ENCODE measurements at regions not wholly inside any gene's neighbourhood (a gene's known extent, or its start where the extent isn't known, plus 50 kb on each side); places are given as distances from the start of the nearest gene placed in this dataset.
"Not testable (repeated sequence)": the region's sequence is repeated elsewhere in the genome, so short reads cannot be mapped to it uniquely, and the experiment has no call there.

DNA sequence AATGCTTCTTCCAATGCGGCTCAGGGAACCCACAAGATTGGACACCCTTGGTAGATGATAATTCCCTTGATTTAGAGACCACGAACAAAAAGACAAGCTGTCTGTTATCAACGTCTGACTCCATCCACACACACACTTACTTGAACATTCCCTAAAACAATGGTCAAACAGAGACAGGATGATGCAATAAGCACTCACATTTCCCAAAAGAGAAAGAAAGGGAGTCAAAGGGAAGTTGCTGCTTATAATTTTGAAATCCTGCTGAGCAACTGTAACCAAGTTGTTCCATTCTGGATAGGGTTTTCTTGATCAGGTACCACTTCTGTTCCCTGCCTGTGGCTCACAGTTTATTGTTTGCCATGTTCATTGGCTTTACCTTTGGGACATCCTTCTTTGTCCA, 571.3 kb upstream of the CNTNAP5 start:
- Histone ChIP-seq H3K27me3 (ENCODE audit: control insufficient read depth, insufficient read depth, low read length) (no peaks in the 10 kb centered on the region), H3K4me1 (ENCODE audit: control insufficient read depth, insufficient read depth, low read length) (no peaks in the 10 kb centered on the region), H3K4me3 (ENCODE audit: low read depth in 2 of 2, low read length in 2 of 2) (no peak overlapping the region), H3K27ac (ENCODE audit: low read length) (no peak overlapping the region), H3K9me3 (ENCODE audit: control insufficient read depth, insufficient read depth, low read depth, low read length) (no peaks in the 10 kb centered on the region), H3K36me3 (ENCODE audit: control insufficient read depth, insufficient read depth, low read length) (no peaks in the 10 kb centered on the region)
- BruUV-seq (replicated peaks), result no TSS peak
- TF ChIP-seq SIN3A (IDR thresholded peaks at IDR 0.05; ENCODE audit: borderline replicate concordance, insufficient read depth, low read depth, low read length) (no peak), TCF7L2 (IDR thresholded peaks at IDR 0.05; ENCODE audit: low read depth, low read length) (no peak)
- ATAC-seq (no peak), DNase-seq (ENCODE audit: low read depth, low spot score) (no peak)
- ChIA-PET POLR2A (no interaction called here), CTCF (no interaction called here)
- in situ Hi-C loops (cut with HindIII; ENCODE audit: low pct_unique_long_range_greater_than_20kb, low sequenced_read_pairs) (no loop called here), intact Hi-C loops (cut with micrococcal nuclease; ENCODE audit: unreplicated experiment) (no loop called here)

DNA sequence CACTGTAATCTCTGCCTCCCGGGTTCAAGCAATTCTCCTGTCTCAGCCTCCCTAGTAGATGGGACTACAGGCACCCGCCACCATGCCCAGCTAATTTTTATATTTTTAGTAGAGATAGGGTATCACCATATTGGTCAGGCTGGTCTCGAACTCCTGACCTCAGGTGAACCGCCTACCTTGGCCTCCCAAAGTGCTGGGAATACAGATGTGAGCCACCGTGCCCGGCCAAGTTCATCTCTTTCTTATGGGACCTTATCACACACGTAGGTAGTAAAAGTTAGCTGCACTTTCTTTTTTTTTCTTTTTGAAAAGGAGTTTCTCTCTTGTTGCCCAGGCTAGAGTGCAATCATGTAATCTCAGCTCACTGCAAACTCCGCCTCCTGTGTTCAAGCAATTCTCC, 569.9 kb upstream of the CNTNAP5 start:
- BruUV-seq (replicated peaks); H3K9me3 ChIP-seq (ENCODE audit: control insufficient read depth, insufficient read depth, low read depth, low read length); H3K4me1 ChIP-seq (ENCODE audit: control insufficient read depth, insufficient read depth, low read length); H3K27ac ChIP-seq (ENCODE audit: low read length); intact Hi-C loops (cut with micrococcal nuclease; ENCODE audit: unreplicated experiment); POLR2A ChIA-PET; ATAC-seq; CTCF ChIA-PET; H3K27me3 ChIP-seq (ENCODE audit: control insufficient read depth, insufficient read depth, low read length); in situ Hi-C loops (cut with HindIII; ENCODE audit: low pct_unique_long_range_greater_than_20kb, low sequenced_read_pairs); H3K4me3 ChIP-seq (ENCODE audit: low read depth in 2 of 2, low read length in 2 of 2); DNase-seq (ENCODE audit: low read depth, low spot score); H3K36me3 ChIP-seq (ENCODE audit: control insufficient read depth, insufficient read depth, low read length): not testable (repeated sequence)

- H3K4me1 ChIP-seq (ENCODE audit: control insufficient read depth, insufficient read depth, low read length), result no peaks in the 10 kb centered on the region
- H3K27ac ChIP-seq (ENCODE audit: low read length), result no peak overlapping the region
- ATAC-seq (no peak), DNase-seq (ENCODE audit: low read depth, low spot score) (no peak)
- H3K27me3 ChIP-seq (ENCODE audit: control insufficient read depth, insufficient read depth, low read length), result no peaks in the 10 kb centered on the region
- no peak for TF ChIP-seq TCF7L2 (IDR thresholded peaks at IDR 0.05; ENCODE audit: low read depth, low read length)
- TF ChIP-seq CTCF (IDR thresholded peaks at IDR 0.05), result no peak
- TF ChIP-seq REST (IDR thresholded peaks at IDR 0.05; ENCODE audit: insufficient read depth in 1 of 2, low read depth in 2 of 2, low read length in 1 of 2), result no peak
- TF ChIP-seq SIN3A (IDR thresholded peaks at IDR 0.05; ENCODE audit: borderline replicate concordance, insufficient read depth, low read depth, low read length), result no peak
- TF ChIP-seq POLR2AphosphoS5 (IDR thresholded peaks at IDR 0.05; ENCODE audit: low read depth, low read length), result no peak
- ChIA-PET CTCF (no interaction called here), POLR2A (no interaction called here)
- no peaks in the 10 kb centered on the region for H3K36me3 ChIP-seq (ENCODE audit: control insufficient read depth, insufficient read depth, low read length)
- no peaks in the 10 kb centered on the region; the same call in 1 of the 2 replicates for H3K9me3 ChIP-seq (ENCODE audit: control insufficient read depth, insufficient read depth, low read depth, low read length)
- H3K4me3 ChIP-seq (ENCODE audit: low read depth in 2 of 2, low read length in 2 of 2), result no peak overlapping the region
- in situ Hi-C loops (cut with HindIII; ENCODE audit: low pct_unique_long_range_greater_than_20kb, low sequenced_read_pairs) (no loop called here), intact Hi-C loops (cut with micrococcal nuclease; ENCODE audit: unreplicated experiment) (no loop called here)
- no TSS peak for BruUV-seq (replicated peaks)
Observed at GRCh38 chr2:123456416-123456815, 568.7 kb upstream of the CNTNAP5 start.

Data from Panc1 (cell line).